HG03060 (cell line): ENCODE measurements at regions not wholly inside any gene's neighbourhood (a gene's known extent, or its start where the extent isn't known, plus 50 kb on each side); places are given as distances from the start of the nearest gene placed in this dataset.

Source experiments
- ATAC-seq: cut with Tn5 transposase; IDR thresholded peaks from one replicate; pipeline ENCODE4 v1.9.1; 2021; ENCODE audit warnings: low read depth, moderate number of reproducible peaks; ENCODE audit not compliant: unreplicated experiment

- no peak for ATAC-seq
These were observed 61.2 kb upstream of the STXBP6 start for GRCh38 chr14:25111061-25111601.

- no peak for ATAC-seq
These were observed 60.2 kb upstream of the STXBP6 start for GRCh38 chr14:25110106-25110505.

GRCh38 chr14:25108959-25109358, 59.0 kb upstream of the STXBP6 start:
- no peak for ATAC-seq

- ATAC-seq = no peak
These were observed 58.3 kb upstream of the STXBP6 start for GRCh38 chr14:25108291-25108690.

GRCh38 chr14:25103820-25104219, 53.9 kb upstream of the STXBP6 start:
- no peak for ATAC-seq

GRCh38 chr14:25103271-25103670, 53.3 kb upstream of the STXBP6 start:
- ATAC-seq = no peak

GRCh38 chr14:25102788-25103187, 52.8 kb upstream of the STXBP6 start:
- ATAC-seq = no peak

GRCh38 chr14:25101276-25101675, 51.3 kb upstream of the STXBP6 start:
- ATAC-seq = no peak
